Endothelial cell (in vitro differentiated cells): ENCODE measurements at regions not wholly inside any gene's neighbourhood (a gene's known extent, or its start where the extent isn't known, plus 50 kb on each side); places are given as distances from the start of the nearest gene placed in this dataset.
A peak's percentile ranks its signal among the peaks of the same experiment; 100 is the strongest.

Experiments used
- DNase-seq: peaks from one replicate; pipeline ENCODE4 v3.0.0; 2021; ENCODE audit warnings: low spot score
- H3K27ac Mint-ChIP-seq: one replicate; pipeline ENCODE4 v1.8.0; 2021; ENCODE audit warnings: mixed read lengths, inconsistent platforms; ENCODE audit not compliant: unreplicated experiment
- H3K27me3 Mint-ChIP-seq: one replicate; pipeline ENCODE4 v1.8.0; 2021; ENCODE audit warnings: mild to moderate bottlenecking, moderate library complexity, mixed read lengths, inconsistent platforms; ENCODE audit not compliant: unreplicated experiment
- H3K36me3 Mint-ChIP-seq: one replicate; pipeline ENCODE4 v1.8.0; 2021; ENCODE audit warnings: mild to moderate bottlenecking, low read depth, mixed read lengths, inconsistent platforms; ENCODE audit not compliant: unreplicated experiment
- H3K4me1 Mint-ChIP-seq: one replicate; pipeline ENCODE4 v1.8.0; 2021; ENCODE audit warnings: mild to moderate bottlenecking, mixed read lengths, inconsistent platforms; ENCODE audit not compliant: unreplicated experiment
- H3K4me3 Mint-ChIP-seq: one replicate; pipeline ENCODE4 v1.8.0; 2021; ENCODE audit warnings: mild to moderate bottlenecking, mixed read lengths, inconsistent platforms; ENCODE audit not compliant: unreplicated experiment
- H3K9me3 Mint-ChIP-seq: one replicate; pipeline ENCODE4 v1.8.0; 2021; ENCODE audit warnings: mixed read lengths, inconsistent platforms; ENCODE audit not compliant: unreplicated experiment
- CTCF ChIP-seq: fragments of 200-600 bp; sonication (generic); IDR thresholded peaks from one replicate; pipeline ENCODE4 v1.5.0; 2021; ENCODE audit warnings: antibody characterized with exemption; ENCODE audit not compliant: unreplicated experiment

DNA sequence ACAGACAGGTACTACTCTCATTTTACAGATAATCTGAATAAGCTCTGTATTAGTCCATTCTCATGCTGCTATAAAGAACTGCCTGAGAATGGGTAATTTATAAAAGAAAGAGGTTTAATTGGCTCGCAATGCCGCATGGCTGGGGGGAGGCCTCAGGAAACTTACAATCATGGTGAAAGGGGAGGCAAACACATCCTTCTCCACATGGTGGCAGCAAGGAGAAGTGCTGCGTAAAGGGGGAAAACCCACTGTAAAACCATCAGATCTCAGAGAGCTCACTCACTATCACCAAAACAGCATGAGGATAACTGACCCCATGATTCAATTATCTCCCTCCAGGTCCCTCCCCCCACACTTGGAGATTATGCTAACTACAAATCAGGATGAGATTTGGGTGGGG, 254.4 kb downstream of the KCNE4 start:
- H3K9me3 Mint-ChIP-seq = peaks cover 4% of the 10 kb centered on the region
- no peak overlapping the region for H3K4me3 Mint-ChIP-seq
- no peak overlapping the region for H3K27ac Mint-ChIP-seq
- peak; percentile 37 for DNase-seq
- TF ChIP-seq CTCF = peak; percentile 39
- no peaks in the 10 kb centered on the region for H3K36me3 Mint-ChIP-seq
- no peaks in the 10 kb centered on the region for H3K4me1 Mint-ChIP-seq
- H3K27me3 Mint-ChIP-seq = no peaks in the 10 kb centered on the region

DNA sequence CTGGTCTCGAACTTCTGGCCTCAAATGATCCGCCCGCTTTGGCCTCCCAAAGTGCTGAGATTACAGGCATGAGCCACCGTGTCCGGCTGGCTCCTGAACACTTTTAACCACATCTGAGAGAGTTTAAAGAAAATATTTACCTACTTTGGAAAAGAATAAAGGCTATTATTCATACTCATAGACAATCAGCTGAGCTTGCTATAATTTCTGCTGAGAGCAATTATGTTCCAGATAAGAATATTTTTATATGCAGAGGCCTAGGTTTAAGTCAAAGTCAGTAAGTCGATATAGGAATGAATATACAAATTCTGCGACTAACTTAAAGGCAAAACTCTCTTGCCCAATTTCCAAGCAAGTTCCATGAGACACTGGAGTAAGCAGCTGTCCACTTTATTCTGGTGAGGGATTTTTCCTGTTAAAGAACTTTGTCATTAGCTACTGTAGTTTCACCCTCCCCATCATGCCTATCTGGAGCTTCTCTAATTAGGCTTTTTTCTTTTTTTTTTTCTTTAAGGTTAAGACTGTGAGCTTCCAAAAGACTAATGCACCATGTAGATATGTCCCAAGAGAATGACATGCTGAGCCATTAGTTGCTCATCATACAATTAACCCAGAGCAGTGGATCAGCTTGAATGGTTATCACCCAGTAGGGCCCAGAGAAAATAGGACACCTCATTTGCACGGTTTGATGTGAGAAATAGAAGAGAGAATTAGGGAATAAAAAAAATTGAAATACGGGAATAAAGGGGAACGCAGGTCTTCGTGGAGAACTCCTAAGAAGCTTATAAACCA, 260.1 kb downstream of the KCNE4 start:
- Mint-ChIP-seq H3K4me3 (no peak overlapping the region), H3K9me3 (no peaks in the 10 kb centered on the region), H3K27ac (no peak overlapping the region), H3K4me1 (no peaks in the 10 kb centered on the region), H3K27me3 (no peaks in the 10 kb centered on the region), H3K36me3 (no peaks in the 10 kb centered on the region)
- no peak for TF ChIP-seq CTCF
- no peak for DNase-seq

- no peaks in the 10 kb centered on the region for H3K4me1 Mint-ChIP-seq
These were observed 261.1 kb downstream of the KCNE4 start for GRCh38 chr2:223313101-223313500.

DNA sequence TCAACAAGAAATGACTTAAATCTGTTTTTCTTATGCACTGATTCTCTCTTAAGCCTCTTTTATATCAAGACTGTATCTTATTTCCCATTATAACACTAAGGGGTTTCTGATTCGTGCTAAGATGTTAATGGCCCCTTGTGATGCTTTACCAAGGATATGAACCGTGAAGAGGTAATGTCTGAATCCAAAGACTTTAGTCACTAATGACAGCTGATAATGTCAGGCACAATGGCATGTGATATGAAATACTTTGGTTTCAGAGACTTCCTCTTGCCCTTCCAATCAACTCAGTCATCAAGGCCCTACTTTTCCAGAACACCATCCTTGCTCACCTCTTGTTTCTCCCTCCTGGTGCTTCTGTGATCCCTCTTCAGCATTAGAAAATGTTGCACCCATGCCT, 262.8 kb downstream of the KCNE4 start:
- no peak overlapping the region for H3K4me3 Mint-ChIP-seq
- H3K27me3 Mint-ChIP-seq = no peaks in the 10 kb centered on the region
- no peak for TF ChIP-seq CTCF
- no peaks in the 10 kb centered on the region for H3K36me3 Mint-ChIP-seq
- no peaks in the 10 kb centered on the region for H3K9me3 Mint-ChIP-seq
- no peaks in the 10 kb centered on the region for H3K4me1 Mint-ChIP-seq
- no peak overlapping the region for H3K27ac Mint-ChIP-seq
- no peak for DNase-seq

More at GRCh38 chr2:223313101-223313500, 261.1 kb downstream of the KCNE4 start:
- DNase-seq = no peak
- Mint-ChIP-seq H3K9me3 (no peaks in the 10 kb centered on the region), H3K27ac (no peak overlapping the region), H3K4me3 (no peak overlapping the region), H3K27me3 (no peaks in the 10 kb centered on the region), H3K36me3 (no peaks in the 10 kb centered on the region)
- no peak for TF ChIP-seq CTCF

GRCh38 chr2:223315813-223316212, 263.8 kb downstream of the KCNE4 start:
- no peak overlapping the region for H3K27ac Mint-ChIP-seq
- H3K27me3 Mint-ChIP-seq = no peaks in the 10 kb centered on the region
- no peaks in the 10 kb centered on the region for H3K4me1 Mint-ChIP-seq
- no peak for TF ChIP-seq CTCF
- DNase-seq = no peak
- no peak overlapping the region for H3K4me3 Mint-ChIP-seq
- no peaks in the 10 kb centered on the region for H3K9me3 Mint-ChIP-seq
- no peaks in the 10 kb centered on the region for H3K36me3 Mint-ChIP-seq
